MM.1S (cell line): ENCODE measurements at regions not wholly inside any gene's neighbourhood (a gene's known extent, or its start where the extent isn't known, plus 50 kb on each side); places are given as distances from the start of the nearest gene placed in this dataset.

Experiments
- EZH2 ChIP-seq: fragments of 300-600 bp; sonication (generic); optimal IDR thresholded peaks from 2 replicates; pipeline ENCODE3; 2017; ENCODE audit warnings: low read depth, mild to moderate bottlenecking, antibody characterized with exemption, low read length, mixed read lengths
- TF ChIP-seq, protein P1 (sequence below): fragments of 300-600 bp; sonication (generic); IDR thresholded peaks from 2 replicates; pipeline ENCODE4 v1.5.1; 2016; ENCODE audit warnings: antibody characterized with exemption, low read length, mixed read lengths

DNA sequence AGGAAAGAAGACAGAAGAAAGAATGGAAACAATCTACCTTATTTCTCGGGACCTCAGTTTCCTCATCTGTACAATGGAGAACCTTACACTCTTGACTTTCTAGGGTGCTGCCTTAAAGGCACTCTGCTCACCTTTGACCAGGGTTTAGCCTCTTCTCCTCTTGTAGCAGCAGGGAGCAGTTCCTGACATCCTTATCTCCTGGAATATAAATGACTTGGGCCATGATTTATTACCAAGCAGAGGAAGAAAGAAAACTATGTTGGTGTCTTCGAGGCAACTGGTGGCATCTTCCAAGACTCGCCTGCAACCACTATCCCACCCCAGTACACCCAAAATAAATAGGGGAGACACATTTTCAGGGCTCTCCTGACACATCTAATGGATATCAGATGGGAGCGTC is 314.2 kb downstream of the BUD13 start:
- TF ChIP-seq, protein P1, sequence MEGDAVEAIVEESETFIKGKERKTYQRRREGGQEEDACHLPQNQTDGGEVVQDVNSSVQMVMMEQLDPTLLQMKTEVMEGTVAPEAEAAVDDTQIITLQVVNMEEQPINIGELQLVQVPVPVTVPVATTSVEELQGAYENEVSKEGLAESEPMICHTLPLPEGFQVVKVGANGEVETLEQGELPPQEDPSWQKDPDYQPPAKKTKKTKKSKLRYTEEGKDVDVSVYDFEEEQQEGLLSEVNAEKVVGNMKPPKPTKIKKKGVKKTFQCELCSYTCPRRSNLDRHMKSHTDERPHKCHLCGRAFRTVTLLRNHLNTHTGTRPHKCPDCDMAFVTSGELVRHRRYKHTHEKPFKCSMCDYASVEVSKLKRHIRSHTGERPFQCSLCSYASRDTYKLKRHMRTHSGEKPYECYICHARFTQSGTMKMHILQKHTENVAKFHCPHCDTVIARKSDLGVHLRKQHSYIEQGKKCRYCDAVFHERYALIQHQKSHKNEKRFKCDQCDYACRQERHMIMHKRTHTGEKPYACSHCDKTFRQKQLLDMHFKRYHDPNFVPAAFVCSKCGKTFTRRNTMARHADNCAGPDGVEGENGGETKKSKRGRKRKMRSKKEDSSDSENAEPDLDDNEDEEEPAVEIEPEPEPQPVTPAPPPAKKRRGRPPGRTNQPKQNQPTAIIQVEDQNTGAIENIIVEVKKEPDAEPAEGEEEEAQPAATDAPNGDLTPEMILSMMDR = no peak
- no peak for TF ChIP-seq EZH2
